OCI-LY3 (cell line): ENCODE measurements at regions not wholly inside any gene's neighbourhood (a gene's known extent, or its start where the extent isn't known, plus 50 kb on each side); places are given as distances from the start of the nearest gene placed in this dataset.

Experiments used
- EZH2phosphoT487 ChIP-seq: fragments of 200-600 bp; shearing (Covaris generic); IDR thresholded peaks from 2 replicates; pipeline ENCODE4 v1.6.1; 2018; ENCODE audit warnings: antibody characterized with exemption, mixed run types, low read depth
- TF ChIP-seq, protein P1 (sequence below): fragments of 200-600, 300-600 bp; sonication (generic); IDR thresholded peaks from 2 replicates; pipeline ENCODE4 v1.5.1; 2014; ENCODE audit warnings: antibody characterized with exemption, low read length, low read depth

DNA sequence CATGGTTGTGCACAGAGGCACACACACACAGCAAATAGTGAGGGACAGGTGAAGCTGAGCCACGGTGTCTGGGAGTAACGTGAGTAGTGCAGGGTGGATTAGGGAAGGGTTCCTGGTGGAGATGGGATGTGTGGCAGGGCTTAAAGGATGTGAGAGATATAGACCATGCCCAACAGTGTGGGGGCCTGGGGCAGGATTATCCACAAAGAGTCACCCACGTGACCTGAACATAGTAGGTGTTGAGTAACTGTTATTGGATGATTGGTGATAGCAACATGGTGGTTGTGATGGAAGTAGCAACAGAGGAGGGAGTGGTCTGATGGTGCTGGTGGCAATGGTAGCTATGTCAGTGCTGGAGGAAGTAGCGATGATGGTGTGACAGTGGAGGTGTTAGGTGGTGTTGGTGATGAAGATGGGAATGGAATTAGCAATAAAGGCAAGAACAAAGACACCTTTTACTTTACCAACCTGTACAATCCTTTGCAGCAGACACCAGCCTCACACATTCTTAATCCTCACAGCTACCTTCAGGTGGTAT lies 135.1 kb downstream of the MRPL14 start:
- TF ChIP-seq, protein P1, sequence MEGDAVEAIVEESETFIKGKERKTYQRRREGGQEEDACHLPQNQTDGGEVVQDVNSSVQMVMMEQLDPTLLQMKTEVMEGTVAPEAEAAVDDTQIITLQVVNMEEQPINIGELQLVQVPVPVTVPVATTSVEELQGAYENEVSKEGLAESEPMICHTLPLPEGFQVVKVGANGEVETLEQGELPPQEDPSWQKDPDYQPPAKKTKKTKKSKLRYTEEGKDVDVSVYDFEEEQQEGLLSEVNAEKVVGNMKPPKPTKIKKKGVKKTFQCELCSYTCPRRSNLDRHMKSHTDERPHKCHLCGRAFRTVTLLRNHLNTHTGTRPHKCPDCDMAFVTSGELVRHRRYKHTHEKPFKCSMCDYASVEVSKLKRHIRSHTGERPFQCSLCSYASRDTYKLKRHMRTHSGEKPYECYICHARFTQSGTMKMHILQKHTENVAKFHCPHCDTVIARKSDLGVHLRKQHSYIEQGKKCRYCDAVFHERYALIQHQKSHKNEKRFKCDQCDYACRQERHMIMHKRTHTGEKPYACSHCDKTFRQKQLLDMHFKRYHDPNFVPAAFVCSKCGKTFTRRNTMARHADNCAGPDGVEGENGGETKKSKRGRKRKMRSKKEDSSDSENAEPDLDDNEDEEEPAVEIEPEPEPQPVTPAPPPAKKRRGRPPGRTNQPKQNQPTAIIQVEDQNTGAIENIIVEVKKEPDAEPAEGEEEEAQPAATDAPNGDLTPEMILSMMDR, result no peak
- TF ChIP-seq EZH2phosphoT487, result no peak
